ENCODE measurements at regions not wholly inside any gene's neighbourhood (a gene's known extent, or its start where the extent isn't known, plus 50 kb on each side); places are given as distances from the start of the nearest gene placed in this dataset.

GRCh38 chr3:107953722-107954121, 137.1 kb downstream of the CD47 start:
- no peak for TF ChIP-seq CTCF (IDR thresholded peaks at IDR 0.05; ENCODE audit: low read depth, low read length, missing control alignments)
- in situ Hi-C loops (cut with HindIII; ENCODE audit: low sequenced_read_pairs): no loop called here
- DNase-seq (ENCODE audit: low read depth): no peak
- no peak overlapping the region for H3K4me3 ChIP-seq (ENCODE audit: low read depth, low read length)

- no peak for DNase-seq (ENCODE audit: low read depth)
Observed at GRCh38 chr3:107951126-107951525, 139.7 kb downstream of the CD47 start.

GRCh38 chr3:107950417-107950816, 140.4 kb downstream of the CD47 start:
- no peak for TF ChIP-seq CTCF (IDR thresholded peaks at IDR 0.05; ENCODE audit: low read depth, low read length, missing control alignments)
- no peak for DNase-seq (ENCODE audit: low read depth)
- no peak overlapping the region for H3K4me3 ChIP-seq (ENCODE audit: low read depth, low read length)
- in situ Hi-C loops (cut with HindIII; ENCODE audit: low sequenced_read_pairs): no loop called here

More at GRCh38 chr3:107951126-107951525, 139.7 kb downstream of the CD47 start:
- no peak for TF ChIP-seq CTCF (IDR thresholded peaks at IDR 0.05; ENCODE audit: low read depth, low read length, missing control alignments)
- H3K4me3 ChIP-seq (ENCODE audit: low read depth, low read length): no peak overlapping the region
- in situ Hi-C loops (cut with HindIII; ENCODE audit: low sequenced_read_pairs): no loop called here

- TF ChIP-seq CTCF (IDR thresholded peaks at IDR 0.05; ENCODE audit: low read depth, low read length, missing control alignments): no peak
- in situ Hi-C loops (cut with HindIII; ENCODE audit: low sequenced_read_pairs): no loop called here
- H3K4me3 ChIP-seq (ENCODE audit: low read depth, low read length): no peak overlapping the region
- DNase-seq (ENCODE audit: low read depth): no peak
Observed at GRCh38 chr3:107949394-107949970, 141.3 kb downstream of the CD47 start.

- in situ Hi-C loops (cut with HindIII; ENCODE audit: low sequenced_read_pairs): no loop called here
- TF ChIP-seq CTCF (IDR thresholded peaks at IDR 0.05; ENCODE audit: low read depth, low read length, missing control alignments): no peak
- no peak overlapping the region for H3K4me3 ChIP-seq (ENCODE audit: low read depth, low read length)
- no peak for DNase-seq (ENCODE audit: low read depth)
Observed at GRCh38 chr3:107947203-107947602, 143.6 kb downstream of the CD47 start.

- in situ Hi-C loops (cut with HindIII; ENCODE audit: low sequenced_read_pairs): no loop called here
- H3K4me3 ChIP-seq (ENCODE audit: low read depth, low read length): no peak overlapping the region
- no peak for DNase-seq (ENCODE audit: low read depth)
- TF ChIP-seq CTCF (IDR thresholded peaks at IDR 0.05; ENCODE audit: low read depth, low read length, missing control alignments): no peak
Observed at GRCh38 chr3:107946700-107947099, 144.1 kb downstream of the CD47 start.

All from astrocyte of the cerebellum (primary cell).